ENCODE measurements at regions not wholly inside any gene's neighbourhood (a gene's known extent, or its start where the extent isn't known, plus 50 kb on each side); places are given as distances from the start of the nearest gene placed in this dataset.

GRCh38 chr1:5793516-5793915 lies 198.7 kb downstream of the NPHP4 start:
- TF ChIP-seq CTCF (IDR thresholded peaks at IDR 0.05; ENCODE audit: borderline replicate concordance, extremely low read depth, low read length, poor library complexity, severe bottlenecking): no peak
- TF ChIP-seq EZH2 (IDR thresholded peaks at IDR 0.05; ENCODE audit: borderline replicate concordance, low read depth, low read length, severe bottlenecking): no peak
